GM19238 (cell line): ENCODE measurements at regions not wholly inside any gene's neighbourhood (a gene's known extent, or its start where the extent isn't known, plus 50 kb on each side); places are given as distances from the start of the nearest gene placed in this dataset.

Source experiments
- DNase-seq: peaks from one replicate; pipeline ENCODE4 v3.0.0; 2011; ENCODE audit warnings: low spot score; ENCODE audit not compliant: insufficient read length

DNA sequence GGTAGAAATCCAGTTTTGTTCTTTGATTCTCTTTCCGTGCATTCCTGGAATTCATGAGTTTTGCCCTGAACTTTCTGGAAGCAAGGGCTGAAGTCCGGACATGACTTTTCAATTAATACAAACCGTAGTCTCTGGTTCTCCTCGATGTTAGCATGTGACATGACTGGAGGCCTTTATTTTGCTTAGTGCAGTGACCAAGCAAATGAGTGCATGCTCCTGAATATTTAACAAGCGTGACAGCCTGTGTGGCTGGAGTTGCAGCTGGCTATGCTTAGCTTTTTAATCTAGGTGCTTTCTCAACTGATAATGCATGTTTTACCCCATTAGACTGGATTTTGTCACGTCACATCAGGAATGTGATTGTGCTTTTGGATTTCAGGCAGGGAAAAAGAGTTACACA is 302.1 kb downstream of the MAP2K6 start:
- DNase-seq: no peak

DNA sequence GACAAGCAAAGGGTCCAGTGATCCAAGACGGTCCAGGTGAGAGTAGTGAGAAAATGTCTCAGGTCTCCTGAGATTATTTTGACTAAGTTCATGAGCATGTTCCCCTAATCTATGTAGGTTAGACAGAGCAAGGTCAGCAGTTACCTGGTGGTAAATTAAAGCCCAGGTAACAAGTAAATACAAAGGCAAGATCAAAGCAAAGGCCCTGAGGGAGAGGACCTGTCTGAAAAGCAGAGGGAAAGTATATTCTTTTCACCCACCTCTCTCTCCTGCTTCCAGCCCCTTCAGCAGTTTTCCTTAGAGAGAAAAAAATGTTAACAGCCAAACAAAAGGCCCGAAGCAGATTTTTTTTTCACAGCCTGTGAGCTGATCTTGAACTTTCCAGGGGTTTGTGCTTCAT is 302.7 kb downstream of the MAP2K6 start:
- no peak for DNase-seq

DNA sequence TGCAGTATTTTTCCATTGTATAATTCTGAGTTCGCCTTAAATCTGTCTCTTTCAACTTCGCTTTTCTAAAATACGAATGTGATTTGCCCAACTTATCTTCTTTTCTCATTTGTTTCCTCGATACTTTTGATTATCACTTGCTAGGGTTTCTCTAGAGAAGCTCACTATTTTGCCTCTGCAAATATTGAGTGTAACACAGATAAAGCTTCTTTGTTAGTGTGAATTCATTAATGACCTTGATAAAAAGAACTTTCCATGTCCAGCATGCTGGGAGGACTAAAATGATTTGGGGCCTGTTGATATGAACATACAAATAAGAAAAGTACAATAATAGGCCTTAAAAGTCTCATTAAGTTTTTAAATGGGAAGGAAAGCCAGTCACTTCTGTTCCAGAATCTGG is 303.3 kb downstream of the MAP2K6 start:
- no peak for DNase-seq

DNA sequence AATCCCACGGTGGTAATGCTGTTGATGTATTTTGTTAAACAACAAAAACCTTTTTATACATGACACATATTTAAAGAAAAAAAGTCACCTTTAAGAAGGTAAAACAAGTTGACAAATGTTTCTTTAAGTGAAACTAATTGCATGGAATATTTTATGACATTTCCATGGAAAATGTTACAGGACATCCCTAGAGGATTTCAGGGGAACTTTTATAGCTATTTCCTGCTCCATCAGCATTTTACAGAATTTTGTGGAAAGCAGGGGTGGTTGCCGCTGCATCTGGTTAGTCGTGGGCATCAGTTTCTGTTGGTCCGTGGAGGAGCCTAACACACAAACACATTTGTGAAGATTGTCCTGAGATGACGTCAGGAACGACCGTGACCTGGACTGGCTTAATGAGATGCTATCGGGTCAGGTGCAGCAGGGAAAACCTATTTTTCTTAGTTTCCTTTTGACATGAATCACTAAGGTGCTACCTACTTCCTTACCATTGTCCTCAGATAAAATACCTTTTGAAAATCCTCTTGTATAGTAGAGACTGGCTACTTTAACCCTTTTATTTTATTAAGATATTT is 305.1 kb downstream of the MAP2K6 start:
- no peak for DNase-seq

DNA sequence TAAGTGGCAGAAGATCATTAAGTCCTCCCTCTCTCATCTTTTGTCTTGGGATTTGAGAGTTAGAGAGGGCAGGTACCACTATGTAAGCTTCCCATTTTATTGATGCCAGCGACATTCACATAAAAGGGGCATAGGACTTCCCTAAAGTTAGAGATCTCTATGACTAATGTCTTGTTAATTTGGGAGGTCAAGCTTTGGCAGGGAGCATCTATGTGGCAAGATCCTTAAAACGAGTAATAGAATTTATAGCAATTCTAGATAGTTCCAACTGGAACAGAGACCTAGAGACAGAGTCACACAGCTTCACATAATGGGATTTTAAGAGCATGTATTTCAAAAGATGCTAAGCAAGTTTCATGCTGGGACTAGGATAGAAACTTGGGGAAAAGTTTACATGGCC is 308.0 kb downstream of the MAP2K6 start:
- DNase-seq: no peak

DNA sequence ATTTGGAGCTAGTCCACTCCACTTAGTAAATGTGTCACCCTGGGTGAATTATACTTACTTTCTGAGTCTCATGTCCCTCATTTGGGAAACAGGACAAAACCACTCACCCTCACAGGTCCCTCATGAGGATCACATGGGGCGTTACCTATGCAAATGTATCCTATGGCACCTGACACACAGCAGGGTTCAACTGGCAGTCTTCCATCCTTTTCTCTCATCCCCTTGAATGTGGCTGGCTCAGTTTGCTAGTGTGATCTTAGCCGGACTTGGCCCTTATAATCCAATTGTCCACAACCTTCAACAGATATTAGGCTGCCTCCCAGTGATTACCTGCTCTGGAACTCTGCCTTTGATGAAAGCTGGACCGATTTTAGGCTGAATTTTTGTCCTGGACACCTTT is 308.8 kb downstream of the MAP2K6 start:
- DNase-seq: no peak

DNA sequence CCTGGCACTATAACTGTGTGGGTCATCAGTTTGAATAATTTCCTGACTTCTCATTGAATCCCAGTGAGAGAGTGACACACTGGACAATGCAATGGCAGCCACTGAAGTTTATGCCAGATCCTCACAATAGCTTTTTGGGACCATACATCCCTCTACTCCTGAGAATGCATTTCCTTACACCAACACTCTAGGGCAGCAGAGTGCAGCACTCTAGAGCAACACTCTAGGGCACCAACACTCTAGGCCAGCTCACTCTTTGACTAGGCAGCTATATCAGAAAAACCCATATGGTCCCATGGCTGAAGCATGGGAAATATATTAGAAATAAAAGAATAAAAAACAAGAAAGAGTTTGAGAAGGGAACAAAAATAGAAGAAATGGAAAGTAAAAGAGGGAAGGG is 309.2 kb downstream of the MAP2K6 start:
- no peak for DNase-seq

DNA sequence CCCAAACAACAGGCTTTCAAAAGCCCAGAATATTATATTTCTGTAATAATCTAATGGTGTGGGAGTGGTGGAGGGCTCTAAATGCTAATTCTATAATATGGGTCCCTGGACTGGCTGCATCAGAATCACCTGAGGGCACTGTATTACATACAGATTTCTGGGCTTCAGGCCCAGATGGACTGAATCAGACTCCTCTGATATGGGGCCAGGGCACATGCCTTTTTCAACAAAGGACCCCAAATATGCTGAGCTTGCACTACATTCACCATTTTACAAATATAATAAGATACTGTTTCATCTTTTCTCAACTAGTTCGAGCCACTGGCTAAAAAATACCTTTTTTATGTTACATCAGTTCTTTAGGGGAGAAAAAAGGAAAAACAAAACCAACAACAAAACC is 309.7 kb downstream of the MAP2K6 start:
- DNase-seq: no peak

DNA sequence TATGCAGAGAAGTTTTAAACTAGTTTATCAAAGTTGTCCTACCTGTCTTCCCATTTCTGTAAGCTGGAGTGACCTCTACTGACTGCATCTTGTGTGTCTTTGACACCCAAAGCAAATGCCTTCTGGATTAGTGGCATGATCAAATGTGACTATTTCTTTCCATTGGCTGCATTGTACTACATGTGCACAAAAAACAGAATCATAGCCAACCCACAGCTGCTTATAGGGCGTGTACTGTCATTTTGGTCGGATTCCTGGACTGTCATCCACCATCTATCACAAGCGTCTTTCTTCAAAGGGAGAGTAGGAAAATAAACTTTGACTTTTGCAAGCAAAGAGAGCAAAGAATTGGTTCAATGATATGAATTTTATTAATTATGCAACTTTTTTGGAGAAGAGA is 310.6 kb downstream of the MAP2K6 start:
- no peak for DNase-seq

DNA sequence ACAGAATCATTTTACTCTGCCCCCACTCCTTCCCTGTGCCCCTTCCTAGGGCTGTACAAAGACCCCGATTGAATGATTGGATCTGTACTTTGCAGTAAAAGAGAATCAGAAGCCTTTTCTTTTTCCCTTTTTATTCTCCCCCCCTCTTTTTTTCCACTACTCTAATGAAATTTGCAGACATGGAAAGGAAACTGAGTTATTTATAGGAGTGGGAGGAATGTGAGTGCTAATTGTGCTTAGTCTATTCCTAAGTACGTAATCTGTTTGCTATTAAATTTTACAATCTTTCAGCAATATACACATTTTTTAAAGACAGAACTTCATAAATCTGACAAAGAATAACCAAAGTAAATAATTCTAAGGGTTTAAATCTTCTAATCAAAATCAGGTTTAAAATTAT is 314.3 kb downstream of the MAP2K6 start:
- no peak for DNase-seq

DNA sequence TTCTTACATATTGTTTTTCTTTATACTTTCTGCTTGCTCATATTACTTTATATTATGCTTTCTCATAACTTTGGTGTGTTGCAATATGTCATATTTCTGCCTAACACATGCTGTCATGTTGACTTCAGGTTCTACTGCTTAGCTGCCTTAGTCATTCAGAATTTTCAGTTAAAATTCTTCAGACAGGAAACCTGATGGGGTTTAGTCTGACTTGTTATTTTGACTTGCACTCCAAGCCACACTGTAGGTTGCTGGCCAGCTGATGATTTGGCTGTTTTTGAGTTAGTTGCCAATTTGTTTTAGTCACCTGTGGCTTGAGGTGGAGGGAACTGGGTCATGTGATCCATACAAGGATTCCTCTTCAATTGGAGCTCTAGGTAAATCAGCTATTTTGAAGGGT is 315.4 kb downstream of the MAP2K6 start:
- DNase-seq: no peak

DNA sequence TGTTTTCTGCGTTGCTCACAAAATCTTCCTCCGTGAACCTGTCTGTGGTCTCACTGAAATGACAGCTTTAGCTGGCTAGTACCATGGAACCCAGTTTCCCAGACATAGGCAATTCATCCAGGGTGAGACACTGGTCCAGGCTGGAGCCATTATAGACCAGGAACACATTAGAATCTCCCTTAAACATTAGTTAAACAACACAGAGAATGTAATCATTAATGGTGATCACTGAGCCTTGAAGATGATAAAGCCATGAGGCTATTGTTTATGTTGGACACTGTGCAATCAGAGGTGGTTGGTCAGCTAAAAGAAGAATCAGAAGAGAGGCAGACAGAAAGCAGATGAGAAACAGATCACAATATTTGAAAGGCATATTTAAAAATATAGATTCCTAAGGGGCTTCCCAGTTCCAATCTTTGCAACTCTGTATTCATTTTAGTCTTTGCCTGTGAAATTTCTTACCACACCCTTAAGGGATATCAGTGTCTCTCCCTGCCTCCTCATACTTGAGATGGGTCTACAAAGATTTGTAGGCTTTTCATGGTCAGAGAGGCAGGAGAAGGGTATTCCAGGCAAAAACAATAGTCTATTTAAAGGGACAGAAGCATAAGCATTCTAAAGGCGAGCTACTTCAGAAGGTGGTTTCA is 317.9 kb downstream of the MAP2K6 start:
- DNase-seq: no peak

DNA sequence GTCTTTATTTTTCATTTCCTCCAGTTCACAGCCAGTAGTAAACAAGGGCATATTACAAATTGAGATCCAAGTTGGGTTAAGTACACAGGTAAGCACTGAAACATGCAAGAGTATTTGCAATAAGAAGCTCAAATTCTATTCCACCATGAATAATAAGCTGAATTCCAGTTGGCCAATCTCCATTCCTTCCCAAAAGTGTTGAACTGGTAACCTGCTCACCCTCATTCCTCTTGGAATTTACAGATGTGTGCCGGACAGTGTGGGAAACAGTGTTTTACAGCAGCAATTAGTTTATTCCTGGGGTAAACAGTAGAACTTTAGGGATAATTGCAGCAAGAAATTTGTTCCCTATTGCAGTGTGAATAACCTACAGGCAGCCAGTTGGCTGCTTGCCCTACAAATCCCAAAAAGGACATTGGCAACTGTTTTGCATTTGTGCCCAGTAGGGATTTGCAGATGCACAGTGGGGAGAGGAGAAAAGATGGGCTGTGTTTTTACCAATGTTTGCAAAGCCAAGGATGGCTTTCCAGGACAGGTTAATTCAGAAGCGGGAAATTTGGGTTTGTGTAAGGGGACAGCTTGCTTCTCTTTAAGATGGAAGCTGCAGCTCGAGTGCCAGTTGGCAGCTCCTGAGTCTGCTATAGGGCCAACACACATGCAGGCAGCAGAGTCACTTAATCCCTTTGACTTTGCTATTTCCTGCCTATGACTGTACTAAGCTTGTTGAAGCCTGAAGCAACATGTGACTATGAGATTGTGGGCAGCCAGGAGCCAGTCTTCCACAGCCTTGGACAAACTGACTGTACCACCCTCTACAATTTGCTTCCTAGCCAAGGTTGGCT is 318.9 kb downstream of the MAP2K6 start:
- no peak for DNase-seq

DNA sequence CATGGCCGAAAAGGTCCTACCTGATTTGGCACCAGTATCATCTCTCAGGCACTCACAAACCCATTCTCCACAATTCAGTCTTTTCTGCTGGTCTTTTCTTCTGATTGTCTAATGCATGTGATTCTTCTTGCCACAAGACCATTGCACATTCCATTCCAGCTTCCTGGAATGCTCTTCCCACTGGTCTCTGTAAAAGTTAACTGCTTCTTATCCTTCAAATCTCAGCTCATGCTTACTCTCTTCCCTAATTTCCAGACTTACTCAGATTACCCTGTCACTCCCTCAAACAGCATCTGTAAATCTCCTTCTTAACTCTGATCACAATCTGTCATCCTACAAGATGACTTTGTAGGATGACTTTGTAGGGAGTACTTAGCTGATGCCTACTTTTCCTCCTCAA is 320.2 kb downstream of the MAP2K6 start:
- DNase-seq: no peak

DNA sequence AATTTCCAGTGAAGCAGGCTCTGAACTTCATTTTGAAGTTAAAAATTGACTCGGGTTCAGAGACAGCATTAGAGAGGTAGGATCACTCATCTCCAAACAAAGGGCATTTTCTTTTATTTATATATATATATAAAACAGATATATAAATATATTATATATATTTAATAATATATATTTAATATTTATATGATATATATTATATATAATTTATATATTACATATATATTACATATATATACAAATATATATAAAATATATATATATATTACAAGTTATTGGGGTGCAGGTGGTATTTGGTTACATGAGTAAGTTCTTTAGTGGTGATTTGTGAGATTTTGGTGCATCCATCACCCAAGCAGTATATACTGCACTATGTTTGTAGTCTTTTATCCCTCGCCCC is 320.8 kb downstream of the MAP2K6 start:
- no peak for DNase-seq

DNA sequence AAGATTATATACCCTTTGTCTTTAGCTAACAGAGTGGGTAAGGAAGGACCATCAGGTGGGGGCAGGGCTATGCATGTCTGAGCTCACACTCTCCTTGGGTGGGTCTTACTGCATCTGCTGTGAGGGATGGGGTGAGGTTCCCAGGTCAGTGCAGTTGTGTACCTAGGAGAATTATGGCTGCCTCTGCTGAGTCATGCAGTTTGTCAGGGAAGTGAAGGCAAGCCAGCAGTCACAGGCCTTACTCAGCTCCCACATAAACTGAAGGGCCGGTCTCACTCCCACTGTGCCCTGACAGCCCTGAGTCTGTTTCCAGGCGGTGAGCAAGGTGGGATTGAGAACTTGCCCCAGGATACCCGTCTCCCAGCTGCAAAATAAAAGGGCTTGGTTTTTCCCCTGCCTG is 328.6 kb downstream of the MAP2K6 start:
- no peak for DNase-seq

DNA sequence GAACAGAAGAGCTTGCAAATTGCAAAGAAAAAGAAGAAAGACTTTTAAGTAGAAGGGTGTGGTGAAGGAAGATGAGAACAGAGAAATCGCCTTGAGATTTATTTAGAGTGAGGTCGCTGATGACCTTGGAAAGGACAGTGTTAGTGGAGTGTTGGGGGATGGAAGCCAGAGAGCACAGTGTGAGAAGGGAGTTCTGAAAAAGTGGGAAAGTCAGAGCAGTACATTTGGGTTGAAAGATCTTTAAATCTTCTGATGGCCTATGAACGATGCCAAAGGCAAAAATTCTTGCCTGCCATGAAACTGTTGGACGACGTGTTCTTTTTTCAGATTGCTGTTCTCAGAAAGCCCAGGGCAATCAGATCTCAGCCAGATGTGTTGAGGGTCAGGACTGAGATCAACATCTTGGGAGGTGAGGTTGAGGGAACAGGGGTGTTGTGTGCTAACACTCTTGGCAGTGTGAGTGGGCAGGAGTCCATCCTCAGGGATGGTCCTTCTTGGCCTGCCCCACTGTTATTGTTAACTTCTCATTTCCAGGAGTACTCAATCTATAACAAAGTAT is 330.1 kb downstream of the MAP2K6 start:
- DNase-seq: no peak

DNA sequence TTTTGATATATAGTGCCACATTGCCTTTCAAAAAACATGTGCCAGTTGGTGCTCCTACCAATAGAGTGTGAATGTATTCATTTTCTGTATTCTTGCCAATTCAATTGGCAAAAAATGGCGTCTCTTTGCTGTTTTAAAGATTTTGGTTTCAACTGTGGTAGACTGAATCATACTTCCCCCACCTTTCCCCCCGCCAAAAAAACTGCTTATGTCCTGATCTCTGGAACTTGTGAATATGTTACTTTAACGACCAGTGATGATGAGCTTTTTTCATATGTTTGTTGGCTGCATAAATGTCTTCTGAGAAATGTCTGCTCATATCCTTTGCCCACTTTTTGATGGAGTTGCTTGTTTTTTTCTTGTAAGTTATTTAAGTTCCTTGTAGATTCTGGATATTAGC is 325.1 kb upstream of the KCNJ16 start:
- DNase-seq: no peak

DNA sequence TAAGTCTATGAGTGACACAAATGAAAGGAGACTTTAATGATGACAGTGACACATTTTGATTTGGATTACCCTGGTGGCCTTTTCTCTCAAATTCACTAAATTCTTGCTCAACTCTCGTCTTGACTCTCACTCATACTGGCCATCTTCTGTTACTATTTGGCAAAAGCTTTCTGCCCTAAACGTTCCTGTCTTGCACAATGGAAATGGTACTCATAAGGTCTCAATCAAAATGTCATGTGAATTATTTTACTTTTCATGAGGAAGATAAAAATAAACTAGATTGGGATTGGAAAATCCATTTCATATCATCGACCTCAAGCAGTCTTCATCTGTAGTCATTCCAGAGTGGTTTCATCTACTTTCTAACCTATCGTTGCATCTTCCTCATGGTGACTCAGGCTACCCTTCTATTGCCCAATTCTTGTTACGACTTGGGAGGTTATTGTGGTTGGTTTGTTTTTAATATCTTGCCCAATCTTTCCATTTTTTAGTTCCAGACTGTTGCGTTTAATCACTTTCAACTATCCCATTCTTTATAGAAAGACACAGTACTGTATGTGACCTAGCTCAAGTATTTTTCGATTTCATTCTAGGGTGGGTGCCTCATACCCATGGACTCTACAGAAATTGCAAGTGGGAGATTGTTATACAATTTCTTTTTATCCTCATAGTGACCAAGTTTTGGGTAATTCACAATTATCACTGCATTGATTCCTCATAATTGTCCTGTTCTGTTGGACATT is 317.2 kb upstream of the KCNJ16 start:
- no peak for DNase-seq

DNA sequence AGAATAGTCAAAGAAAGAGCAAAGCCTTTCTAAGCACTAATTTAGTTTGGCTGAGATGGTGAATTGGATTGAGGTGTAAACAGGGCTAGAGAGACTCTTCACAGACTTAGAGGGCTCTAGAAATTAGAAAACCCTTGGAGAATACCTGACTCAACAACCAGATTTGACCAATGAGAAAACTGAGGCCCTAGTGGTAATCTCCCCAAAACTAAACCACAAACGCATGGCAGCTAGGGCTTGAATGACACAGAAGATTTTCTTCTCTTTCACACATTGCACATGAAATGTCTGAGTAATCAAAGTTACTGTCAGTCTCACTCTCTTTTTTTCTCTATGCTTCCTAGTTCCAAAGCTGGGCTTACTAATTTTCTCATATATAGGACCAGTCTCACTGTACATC is 314.5 kb upstream of the KCNJ16 start:
- DNase-seq: no peak

DNA sequence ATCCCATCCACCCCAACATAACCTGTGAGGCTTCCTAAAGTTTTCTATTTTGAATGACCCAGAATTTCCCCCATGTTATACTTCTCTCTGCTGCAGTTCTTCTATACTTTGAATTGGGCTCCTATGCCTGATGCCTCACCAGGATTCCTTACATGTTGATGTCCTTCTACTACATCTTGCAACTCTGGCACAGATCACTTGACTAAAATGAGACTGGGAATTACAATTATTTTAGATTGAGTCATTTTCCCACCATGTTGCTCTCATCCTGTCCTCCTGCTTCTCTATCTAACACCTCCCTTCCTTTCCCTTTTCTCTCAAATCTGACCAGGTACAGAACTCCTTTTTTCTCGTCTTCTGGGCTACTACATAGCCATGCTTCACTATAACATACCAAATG is 314.0 kb upstream of the KCNJ16 start:
- no peak for DNase-seq

DNA sequence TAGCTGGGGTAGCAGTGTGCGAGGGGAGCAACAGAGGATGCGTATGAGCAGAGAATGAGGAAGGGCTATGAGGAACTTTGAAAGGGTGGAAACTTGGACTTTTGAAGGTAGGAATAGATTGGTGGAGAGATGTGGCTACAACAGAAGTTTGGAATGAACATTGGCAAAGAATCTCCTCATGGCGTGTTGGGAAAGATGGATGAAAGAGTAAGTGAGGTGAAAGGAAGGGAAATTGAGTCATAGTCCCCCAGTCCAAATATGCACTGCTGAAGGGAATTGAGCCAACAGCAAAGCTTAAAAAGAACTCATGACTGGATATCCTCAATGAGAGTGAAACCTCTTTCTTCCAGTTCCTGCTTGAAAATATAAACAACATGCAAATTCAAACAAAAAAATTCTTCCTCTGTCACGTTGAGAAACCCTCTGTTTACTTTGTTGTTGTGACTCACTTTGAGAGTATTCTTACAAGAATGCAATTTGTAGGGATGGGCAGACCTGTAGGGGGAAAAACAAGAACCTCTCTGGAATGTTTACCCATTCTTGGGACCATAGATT is 313.2 kb upstream of the KCNJ16 start:
- no peak for DNase-seq
